Suppressor macrophage treated with lipopolysaccharide for 1 hour (primary cell): ENCODE measurements at regions not wholly inside any gene's neighbourhood (a gene's known extent, or its start where the extent isn't known, plus 50 kb on each side); places are given as distances from the start of the nearest gene placed in this dataset.
"Not testable (repeated sequence)": the region's sequence is repeated elsewhere in the genome, so short reads cannot be mapped to it uniquely, and the experiment has no call there.

ENCODE experiments used
- DNase-seq, 3 donors: peaks; one replicate each; pipeline ENCODE4 v3.0.0-alpha.2; 2020 to 2022

DNA sequence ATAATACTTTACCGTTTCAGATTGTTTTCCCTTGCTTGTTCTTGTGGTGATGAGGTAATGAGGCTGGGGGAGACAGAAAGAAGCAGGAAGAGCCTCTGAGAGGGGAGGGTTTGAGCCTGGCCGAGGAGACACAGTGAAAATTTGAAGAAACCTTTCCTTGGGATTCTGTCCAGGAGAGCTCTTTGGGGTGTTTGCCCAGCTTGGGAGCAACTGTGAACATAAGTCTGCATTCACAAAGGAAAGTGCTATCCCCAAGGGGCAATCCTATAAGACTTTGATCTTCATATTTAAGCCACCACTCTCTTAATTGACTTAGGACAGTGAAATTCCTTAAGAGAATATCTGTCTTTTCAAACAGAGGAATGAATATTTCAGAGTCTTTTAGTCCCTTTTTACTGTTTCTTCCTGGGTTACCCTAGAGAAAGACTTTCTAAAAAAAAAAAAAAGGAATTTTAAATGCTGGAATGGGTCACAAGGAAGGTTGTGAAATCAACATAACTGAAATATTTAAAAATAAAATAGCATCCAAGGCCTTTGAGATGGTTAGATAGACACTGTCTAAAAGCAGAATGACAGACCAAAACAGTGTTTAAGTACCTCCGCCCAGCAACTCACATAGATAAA is 52.5 kb upstream of the STAM2 start:
- no peak for DNase-seq

DNA sequence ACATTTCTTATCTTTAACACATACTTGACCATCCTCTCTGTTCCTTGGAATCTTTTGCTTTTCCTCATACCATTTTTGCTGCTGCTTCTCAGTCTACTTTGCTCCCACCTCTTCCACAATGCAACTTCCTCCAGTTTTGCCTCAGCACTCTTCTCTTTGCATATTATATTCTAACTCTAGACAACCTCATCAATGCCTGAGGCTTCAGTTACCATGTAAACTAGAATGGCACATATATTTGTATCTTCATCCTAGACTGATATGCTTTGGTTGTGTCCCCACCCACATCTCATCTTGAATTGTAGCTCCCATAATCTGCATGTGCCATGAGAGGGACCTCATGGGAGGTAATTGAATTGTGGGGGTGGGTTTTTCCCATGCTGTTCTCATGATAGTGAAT is 55.9 kb upstream of the STAM2 start:
- DNase-seq: no peak

GRCh38 chr2:152234277-152234676 is 58.7 kb upstream of the STAM2 start:
- DNase-seq: no peak

DNA sequence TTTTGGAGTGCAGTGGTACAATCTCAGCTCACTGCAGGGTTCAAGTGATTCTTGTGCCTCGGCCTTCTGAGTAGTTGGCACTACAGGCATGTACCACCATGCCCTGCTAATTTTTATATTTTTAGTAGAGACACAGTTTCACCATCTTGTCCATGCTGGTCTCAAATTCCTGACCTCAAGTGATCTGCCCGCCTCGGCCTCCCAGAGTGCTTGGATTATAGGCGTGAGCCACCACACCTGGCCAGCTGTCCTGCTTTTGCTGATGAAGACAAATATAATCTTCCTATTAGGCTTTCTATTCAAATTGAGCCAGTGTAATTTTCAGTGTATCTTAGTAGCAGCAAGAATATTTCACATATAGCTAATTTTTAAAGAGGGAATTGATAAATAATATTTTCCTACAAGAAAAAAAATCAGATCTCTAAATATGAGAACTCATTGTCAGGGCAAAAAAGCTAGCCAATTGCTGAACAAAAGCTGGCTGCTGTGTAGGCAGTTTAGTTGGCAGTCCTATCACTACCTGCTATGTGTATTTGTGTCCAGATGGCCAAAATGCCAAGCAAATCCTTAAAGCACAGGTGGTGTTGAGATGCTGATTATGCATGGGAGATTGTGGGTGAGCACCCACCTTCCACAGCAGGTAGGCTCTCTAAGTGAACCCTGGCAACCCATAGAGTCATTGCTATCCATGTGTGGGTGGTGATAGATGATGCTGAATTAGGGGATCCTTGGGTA is 60.8 kb upstream of the STAM2 start:
- DNase-seq: no peak

DNA sequence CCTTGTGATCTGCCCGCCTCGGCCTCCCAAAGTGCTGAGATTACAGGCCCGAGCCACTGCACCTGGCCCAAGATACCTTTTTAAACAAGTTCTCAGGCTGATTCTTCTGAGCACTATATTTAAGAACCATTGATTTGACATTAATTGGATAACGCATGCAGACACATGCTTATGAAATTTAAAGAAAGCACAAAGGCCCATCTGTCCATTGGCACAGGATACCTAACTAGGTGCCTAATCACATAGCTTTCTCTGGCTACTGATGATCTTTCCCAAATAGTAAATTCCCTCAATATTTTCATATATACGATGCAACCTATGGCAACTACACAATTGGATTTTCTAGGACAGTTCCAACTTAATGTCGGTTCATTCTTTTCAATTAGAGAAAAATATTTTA is 62.5 kb upstream of the STAM2 start:
- no peak for DNase-seq

DNA sequence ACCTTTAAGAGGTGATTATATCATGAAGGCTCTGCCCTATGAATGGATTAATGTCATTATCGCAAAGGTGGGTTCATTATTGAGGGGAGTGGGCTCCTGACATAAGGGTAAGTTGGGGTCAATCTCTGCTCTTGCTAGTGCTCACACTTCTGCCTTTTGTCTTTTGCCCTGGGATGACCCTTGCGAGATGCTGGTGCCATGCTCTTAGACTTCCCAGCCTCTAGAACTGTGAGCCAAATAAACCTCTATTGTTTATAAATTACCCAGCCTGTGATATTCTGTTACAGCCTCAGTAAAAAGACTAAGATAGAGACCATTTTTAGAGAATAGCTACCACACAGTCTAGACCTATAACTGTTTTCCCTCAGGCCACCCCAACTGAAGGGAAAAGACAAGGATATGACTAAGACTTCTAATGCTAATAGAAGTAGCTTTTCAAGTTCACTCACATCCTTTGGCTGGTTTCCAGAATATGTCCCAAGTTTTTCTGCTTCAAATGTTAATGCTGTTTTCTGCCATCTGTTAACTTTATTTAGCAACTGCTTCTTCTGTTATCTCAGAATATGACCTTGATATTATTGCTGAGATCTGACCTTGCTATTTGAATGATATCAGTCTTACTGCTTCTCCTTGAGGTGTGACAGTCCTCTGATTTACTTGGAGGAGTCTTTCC is 65.1 kb upstream of the STAM2 start:
- DNase-seq: no peak

DNA sequence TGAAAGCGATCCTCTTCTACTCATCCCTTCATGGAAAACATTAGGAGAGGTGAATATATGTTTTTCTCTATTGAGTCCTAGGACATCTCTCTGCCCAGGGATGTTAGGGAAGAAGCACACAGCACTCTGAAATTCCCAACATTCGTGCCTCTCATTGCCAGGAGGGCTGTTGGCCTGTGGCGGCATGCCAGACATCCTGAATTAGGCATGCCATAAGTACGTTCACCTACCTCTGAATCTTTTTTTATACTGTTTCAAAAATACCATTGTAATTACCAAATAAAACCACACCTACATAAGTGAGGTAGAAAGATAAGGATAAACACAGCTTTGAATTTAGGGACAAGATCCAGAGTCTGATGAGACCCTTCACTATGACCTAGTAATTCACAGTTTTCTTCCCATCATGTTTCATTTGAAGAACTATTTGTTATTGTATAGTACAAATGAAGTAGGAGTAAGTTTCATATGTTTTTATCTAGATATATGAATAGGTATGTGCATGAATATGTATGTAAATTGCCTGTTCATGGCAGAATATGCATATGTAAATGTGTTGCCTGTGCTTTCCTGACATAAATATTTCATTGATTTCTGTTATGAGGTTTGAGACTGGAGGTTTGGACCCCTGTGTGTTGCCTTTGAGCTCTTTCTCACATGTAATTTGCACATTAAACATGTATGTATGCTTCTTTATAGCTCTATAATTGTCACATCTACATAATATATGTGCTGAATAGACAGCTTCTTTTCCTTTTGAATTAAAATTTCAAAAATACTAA is 66.6 kb upstream of the STAM2 start:
- no peak for DNase-seq

GRCh38 chr2:152242787-152243472 is 67.4 kb upstream of the STAM2 start:
- DNase-seq: no peak

DNA sequence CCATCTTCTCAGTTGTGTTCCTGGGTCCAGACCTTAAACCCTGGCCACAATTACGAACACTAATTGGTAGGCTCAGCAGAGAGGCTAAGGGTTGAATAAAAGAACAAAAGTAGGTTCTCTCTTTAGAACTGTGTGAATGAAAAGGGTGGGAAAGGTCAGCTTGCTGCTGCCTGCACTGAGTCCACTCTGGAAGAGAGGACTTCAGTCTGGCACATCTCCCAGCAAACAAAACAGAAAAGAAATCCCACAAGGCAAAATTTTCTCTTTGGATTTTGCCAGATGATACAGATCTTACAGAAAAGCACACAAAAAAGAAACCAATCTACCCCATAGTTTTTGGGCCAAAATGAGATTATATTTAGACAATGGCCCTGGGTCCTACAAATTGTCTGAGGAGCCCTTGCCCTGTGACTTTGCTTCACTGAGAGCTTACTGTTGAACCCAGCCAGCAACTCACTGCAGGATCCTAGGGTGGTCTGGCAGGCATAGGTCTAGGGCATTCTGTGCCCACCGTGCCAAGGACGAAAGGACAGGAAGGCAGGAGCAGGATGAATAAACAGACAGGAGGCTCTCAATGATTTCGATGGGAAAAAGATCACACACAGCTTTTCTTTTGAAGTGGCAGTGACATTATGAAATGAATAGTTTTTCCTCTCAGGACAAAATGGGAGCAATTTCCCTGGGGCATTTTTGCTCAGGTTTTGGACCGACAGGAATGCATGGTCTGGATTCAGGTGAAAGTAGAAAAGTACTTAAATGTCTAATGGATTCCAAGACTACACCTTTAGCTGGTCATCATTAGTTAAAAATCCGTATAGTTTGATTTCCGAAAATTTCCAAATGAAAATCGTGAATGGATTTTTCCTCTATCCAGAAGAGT is 68.4 kb upstream of the STAM2 start:
- no peak for DNase-seq

DNA sequence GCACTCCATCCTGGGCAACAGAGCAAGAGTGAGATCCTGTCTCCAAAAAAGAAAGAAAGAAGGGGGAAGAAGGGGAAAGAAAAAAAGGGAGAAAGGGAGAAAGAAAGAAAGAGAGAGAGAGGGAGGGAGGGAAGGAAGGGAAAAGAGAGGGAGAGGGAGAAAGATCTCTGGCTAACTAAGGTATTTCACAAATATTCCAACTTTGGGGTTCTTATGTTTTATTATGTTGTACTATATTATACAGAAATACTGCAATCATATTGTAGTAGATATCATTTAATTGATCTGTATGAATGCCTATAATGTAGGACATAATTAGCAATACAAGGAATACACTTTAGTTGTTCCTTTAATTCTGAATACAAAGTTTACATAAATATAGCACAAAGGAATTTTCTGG is 70.1 kb upstream of the STAM2 start:
- no peak for DNase-seq

GRCh38 chr2:152246686-152247336 is 71.2 kb upstream of the STAM2 start:
- DNase-seq: no peak

DNA sequence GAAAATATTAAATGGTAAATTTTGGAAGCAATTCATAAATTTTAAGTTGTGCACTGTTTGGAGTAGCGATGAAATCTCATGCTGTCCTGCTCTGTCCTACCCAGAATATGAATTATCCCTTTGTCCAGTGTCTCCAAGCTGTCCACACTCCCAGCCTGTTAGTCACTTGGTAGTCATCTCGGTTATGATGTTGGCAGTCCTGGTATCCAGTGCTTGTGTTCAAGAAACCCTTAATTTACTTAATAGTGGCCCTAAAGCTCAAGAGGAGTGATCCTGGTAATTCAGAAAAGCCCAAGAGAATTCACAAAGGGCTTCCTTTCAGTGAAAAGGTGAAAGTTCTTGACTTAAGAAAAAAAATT is 71.8 kb upstream of the STAM2 start:
- no peak for DNase-seq

DNA sequence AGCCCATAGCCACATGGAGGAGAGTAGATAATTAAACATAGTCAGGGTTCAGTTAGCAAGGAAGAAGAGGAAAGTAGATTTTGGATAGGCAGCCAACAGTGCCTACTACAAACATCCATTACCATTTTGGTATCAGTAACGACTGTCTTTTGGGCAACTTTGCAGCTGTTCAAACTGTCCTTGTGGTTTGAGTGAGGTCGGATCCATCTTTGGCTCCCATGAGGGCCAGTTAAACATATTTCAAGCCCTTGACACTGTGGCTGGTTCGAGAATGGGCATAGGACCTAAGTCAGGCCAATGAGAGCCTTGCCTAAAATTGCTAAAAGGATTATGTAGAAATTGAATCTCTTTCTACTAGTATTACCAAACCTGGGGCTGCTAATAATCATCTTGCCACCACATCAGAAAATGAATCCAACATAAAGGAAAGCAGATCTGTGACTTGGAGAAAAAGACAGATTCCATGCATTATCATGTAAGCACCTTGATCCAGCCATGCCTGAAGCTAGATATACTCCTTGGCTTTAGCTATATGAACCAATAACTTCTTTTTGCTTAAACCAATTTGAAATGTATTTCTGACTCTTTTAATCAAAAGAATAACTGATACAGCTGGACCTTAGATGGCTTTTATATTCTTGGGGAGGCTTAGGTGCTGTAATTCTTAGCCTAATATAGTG is 75.0 kb upstream of the STAM2 start:
- no peak for DNase-seq

DNA sequence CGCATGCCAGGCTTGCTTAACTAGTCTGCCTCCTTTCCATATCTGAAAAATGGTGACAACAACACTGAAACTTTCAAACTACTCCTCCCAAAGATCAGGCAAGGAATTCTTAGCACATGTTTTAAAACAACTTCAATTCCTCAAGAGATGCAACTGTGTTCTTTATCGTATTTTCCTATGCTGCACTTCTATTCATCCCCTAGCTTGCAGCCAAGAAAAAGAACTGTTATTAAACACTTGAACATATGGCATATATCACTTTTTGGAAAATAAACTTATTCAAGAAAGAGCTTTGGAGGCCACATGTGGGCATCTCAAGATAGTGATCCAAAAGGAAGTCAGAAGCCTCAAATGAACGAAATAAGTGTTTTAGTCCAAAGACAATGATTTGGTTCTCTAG is 75.6 kb upstream of the STAM2 start:
- DNase-seq: no peak

DNA sequence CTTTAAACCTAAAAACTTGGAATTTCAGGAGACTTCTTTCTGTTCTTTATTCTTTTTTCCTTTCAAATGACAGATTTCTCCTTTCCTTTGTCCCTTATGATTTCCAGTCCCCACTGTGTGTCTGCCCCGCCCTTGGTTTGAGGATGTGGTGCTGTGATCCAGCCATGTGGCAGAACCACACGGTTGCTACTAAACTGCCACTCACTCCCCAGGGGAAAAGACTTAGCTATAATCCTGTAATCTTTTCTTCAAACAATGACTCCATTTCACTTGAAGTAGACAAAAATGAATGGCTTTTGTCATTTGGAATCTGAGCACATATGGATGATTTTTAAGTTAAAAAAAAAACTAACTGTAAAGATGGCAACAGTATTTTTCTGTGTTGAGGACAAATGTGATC is 76.2 kb upstream of the STAM2 start:
- DNase-seq: no peak

DNA sequence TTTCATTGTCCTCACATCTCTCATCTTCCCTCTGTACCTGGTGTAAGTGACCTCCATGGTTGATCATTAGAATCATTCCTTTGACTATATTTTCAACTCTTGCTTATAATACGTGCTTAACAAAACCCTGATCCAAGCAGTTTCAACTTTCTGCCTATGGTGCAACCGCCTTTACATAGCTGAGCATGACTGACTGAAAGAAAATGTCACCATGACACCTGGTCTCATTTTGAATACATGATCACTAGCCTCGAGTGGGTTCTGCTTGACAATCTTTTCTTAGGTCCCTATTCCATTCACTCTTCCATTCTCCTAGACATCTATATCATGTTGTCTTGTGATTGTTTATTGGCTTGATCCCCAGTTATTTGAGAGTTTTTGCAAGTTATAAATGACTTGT is 78.9 kb upstream of the STAM2 start:
- no peak for DNase-seq

GRCh38 chr2:152254976-152255375 is 79.4 kb upstream of the STAM2 start:
- no peak for DNase-seq

DNA sequence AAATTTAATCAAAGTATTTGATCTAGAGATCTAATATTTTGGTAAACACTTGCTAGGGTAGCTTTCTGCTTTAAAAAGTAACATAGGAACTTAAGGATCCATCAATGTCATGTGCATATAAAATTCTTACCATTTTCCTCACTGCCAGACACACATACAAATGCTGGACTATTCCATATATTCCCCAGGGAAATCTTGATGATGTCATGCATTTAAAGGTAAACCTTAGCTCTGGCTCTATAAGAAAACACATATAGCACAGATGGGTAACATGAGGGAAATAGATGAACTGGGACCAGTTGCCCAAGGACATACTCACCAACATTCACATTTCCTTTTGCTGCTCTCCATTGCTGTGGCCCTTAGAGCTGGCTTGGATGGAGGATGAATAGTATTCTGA is 79.1 kb upstream of the FMNL2 start:
- no peak for DNase-seq

GRCh38 chr2:152260939-152261338 is 74.0 kb upstream of the FMNL2 start:
- no peak for DNase-seq

- no peak for DNase-seq
These were observed 71.1 kb upstream of the FMNL2 start for GRCh38 chr2:152263911-152264310.

DNA sequence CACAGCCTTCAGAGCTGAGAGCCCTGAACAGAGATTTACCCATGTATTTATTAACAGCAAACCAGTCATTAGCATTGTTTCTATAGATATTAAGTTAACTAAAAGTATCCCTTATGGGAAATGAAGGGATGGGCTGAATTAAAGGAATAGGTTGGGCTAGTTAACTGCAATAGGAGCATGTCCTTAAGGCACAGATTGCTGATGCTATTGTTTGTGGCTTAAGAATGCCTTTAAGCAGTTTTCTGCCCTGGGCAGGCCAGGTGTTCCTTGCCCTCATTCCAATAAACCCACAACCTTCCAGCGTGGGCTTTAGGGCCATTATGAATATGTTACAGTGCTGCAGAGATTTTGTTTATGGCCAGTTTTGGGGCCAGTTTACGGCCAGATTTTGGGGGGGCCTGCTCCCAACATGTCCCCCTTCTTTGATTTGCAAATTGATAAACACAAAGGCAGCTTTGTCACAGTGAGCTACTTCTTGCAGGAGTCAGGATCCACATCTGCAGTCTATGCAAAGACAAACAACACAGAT is 61.2 kb upstream of the FMNL2 start:
- DNase-seq: not testable (repeated sequence)
